GM12878 (cell line): ENCODE measurements at regions not wholly inside any gene's neighbourhood (a gene's known extent, or its start where the extent isn't known, plus 50 kb on each side); places are given as distances from the start of the nearest gene placed in this dataset.

Experiments used
- CTCF ChIP-seq, 3 experiments: IDR thresholded peaks in 2 of 3; conservative IDR thresholded peaks in 1 of 3; 2 replicates each; pipeline ENCODE4 v1.5.1; 2011; ENCODE audit warnings: low read depth in 3 of 3, low read length in 3 of 3, mild to moderate bottlenecking in 3 of 3, control low read depth in 2 of 3, moderate library complexity in 2 of 3, inconsistent platforms in 1 of 3, mixed read lengths in 1 of 3; ENCODE audit not compliant: control insufficient read depth in 2 of 3, insufficient read depth in 1 of 3; ENCODE audit errors: extremely low read depth in 1 of 3
- ELK1 ChIP-seq: IDR thresholded peaks from 2 replicates; pipeline ENCODE4 v1.6.1; 2012; ENCODE audit warnings: low read depth, low read length, improper control_type of control experiment
- EZH2 ChIP-seq: IDR thresholded peaks from 2 replicates; pipeline ENCODE4 v1.6.1; 2012; ENCODE audit warnings: low read depth, mild to moderate bottlenecking, control low read depth, inconsistent platforms, low read length, borderline replicate concordance; ENCODE audit not compliant: control insufficient read depth
- FOXK2 ChIP-seq: fragments of 450-650 bp; IDR thresholded peaks from 2 replicates; pipeline ENCODE4 v1.6.1; 2017; ENCODE audit warnings: mild to moderate bottlenecking, moderate library complexity
- MTA2 ChIP-seq: fragments of 450-650 bp; IDR thresholded peaks from 2 replicates; pipeline ENCODE4 v1.6.1; 2016; ENCODE audit warnings: low read depth, mild to moderate bottlenecking, moderate library complexity
- PRDM15 ChIP-seq: fragments of 450-650 bp; formaldehyde crosslinking; IDR thresholded peaks from 2 replicates; pipeline ENCODE4 v1.4.0; 2020; ENCODE audit warnings: mild to moderate bottlenecking, moderate library complexity
- SREBF2 ChIP-seq: IDR thresholded peaks from 2 replicates; pipeline ENCODE4 v1.6.1; 2012; ENCODE audit warnings: mild to moderate bottlenecking, low read length
- TAF1 ChIP-seq: IDR thresholded peaks from 2 replicates; pipeline ENCODE4 v1.6.1; 2011; ENCODE audit warnings: mild to moderate bottlenecking, low read depth, low read length, borderline replicate concordance
- TCF12 ChIP-seq: IDR thresholded peaks from 2 replicates; pipeline ENCODE4 v1.6.1; 2011; ENCODE audit warnings: low read depth, mild to moderate bottlenecking, low read length
- ZNF592 ChIP-seq: fragments of 450-650 bp; IDR thresholded peaks from 2 replicates; pipeline ENCODE4 v1.6.1; 2017; ENCODE audit warnings: mild to moderate bottlenecking, moderate library complexity
- TF ChIP-seq, protein P1 (sequence below): fragments of 450-650 bp; IDR thresholded peaks from 2 replicates; pipeline ENCODE4 v1.6.1; 2014; ENCODE audit warnings: mild to moderate bottlenecking
- TF ChIP-seq, protein P2 (sequence below): IDR thresholded peaks from 2 replicates; pipeline ENCODE4 v1.6.1; 2011; ENCODE audit warnings: low read depth, low read length, improper control_type of control experiment, borderline replicate concordance
- TF ChIP-seq, protein P3 (sequence below): IDR thresholded peaks from 2 replicates; pipeline ENCODE4 v1.6.1; 2012; ENCODE audit warnings: mild to moderate bottlenecking, low read depth, low read length

DNA sequence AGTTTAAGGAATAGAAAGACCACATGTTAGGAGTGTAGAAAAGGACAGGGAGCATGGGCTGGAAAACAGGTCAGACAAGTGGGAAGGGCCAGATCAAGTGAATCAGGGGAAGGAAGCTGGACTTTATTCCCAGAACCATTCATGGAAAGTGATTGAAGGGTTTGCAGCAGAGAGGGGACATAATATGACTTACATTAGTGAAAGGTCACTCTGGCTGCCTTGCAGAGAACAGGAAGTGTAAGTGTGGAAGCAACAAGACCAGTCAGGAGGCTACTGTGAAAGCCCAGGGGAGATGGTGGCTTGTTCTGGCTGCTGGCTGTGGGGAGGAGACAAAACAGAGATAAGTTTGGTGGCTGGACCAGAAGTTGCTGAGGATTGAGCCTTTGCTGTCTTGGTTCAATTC, 69.1 kb downstream of the VCPKMT start:
- TF ChIP-seq PRDM15 (CRISPR knock-in tag) (no peak), ELK1 (no peak), SREBF2 (no peak), TCF12 (no peak), MTA2 (peak; percentile 63), TAF1 (no peak), CTCF (IDR thresholded peaks at IDR 0.05 in 2 of 3, conservative IDR thresholded peaks at IDR 0.05 in 1 of 3; ENCODE audit: control insufficient read depth in 2 of 3, extremely low read depth in 1 of 3, insufficient read depth in 1 of 3, low read depth in 3 of 3, low read length in 3 of 3) (no peak), FOXK2 (no peak), EZH2 (no peak), ZNF592 (no peak)
- TF ChIP-seq, protein P1, sequence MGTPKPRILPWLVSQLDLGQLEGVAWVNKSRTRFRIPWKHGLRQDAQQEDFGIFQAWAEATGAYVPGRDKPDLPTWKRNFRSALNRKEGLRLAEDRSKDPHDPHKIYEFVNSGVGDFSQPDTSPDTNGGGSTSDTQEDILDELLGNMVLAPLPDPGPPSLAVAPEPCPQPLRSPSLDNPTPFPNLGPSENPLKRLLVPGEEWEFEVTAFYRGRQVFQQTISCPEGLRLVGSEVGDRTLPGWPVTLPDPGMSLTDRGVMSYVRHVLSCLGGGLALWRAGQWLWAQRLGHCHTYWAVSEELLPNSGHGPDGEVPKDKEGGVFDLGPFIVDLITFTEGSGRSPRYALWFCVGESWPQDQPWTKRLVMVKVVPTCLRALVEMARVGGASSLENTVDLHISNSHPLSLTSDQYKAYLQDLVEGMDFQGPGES, result no peak
- TF ChIP-seq, protein P2, sequence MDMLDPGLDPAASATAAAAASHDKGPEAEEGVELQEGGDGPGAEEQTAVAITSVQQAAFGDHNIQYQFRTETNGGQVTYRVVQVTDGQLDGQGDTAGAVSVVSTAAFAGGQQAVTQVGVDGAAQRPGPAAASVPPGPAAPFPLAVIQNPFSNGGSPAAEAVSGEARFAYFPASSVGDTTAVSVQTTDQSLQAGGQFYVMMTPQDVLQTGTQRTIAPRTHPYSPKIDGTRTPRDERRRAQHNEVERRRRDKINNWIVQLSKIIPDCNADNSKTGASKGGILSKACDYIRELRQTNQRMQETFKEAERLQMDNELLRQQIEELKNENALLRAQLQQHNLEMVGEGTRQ, result no peak
- TF ChIP-seq, protein P3, sequence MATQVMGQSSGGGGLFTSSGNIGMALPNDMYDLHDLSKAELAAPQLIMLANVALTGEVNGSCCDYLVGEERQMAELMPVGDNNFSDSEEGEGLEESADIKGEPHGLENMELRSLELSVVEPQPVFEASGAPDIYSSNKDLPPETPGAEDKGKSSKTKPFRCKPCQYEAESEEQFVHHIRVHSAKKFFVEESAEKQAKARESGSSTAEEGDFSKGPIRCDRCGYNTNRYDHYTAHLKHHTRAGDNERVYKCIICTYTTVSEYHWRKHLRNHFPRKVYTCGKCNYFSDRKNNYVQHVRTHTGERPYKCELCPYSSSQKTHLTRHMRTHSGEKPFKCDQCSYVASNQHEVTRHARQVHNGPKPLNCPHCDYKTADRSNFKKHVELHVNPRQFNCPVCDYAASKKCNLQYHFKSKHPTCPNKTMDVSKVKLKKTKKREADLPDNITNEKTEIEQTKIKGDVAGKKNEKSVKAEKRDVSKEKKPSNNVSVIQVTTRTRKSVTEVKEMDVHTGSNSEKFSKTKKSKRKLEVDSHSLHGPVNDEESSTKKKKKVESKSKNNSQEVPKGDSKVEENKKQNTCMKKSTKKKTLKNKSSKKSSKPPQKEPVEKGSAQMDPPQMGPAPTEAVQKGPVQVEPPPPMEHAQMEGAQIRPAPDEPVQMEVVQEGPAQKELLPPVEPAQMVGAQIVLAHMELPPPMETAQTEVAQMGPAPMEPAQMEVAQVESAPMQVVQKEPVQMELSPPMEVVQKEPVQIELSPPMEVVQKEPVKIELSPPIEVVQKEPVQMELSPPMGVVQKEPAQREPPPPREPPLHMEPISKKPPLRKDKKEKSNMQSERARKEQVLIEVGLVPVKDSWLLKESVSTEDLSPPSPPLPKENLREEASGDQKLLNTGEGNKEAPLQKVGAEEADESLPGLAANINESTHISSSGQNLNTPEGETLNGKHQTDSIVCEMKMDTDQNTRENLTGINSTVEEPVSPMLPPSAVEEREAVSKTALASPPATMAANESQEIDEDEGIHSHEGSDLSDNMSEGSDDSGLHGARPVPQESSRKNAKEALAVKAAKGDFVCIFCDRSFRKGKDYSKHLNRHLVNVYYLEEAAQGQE, result no peak
